ENCODE measurements at regions not wholly inside any gene's neighbourhood (a gene's known extent, or its start where the extent isn't known, plus 50 kb on each side); places are given as distances from the start of the nearest gene placed in this dataset.

- no peaks in the 10 kb centered on the region for H3K9me3 ChIP-seq
These were observed 111.6 kb upstream of the SHB start for GRCh38 chr9:38180656-38181055.

DNA sequence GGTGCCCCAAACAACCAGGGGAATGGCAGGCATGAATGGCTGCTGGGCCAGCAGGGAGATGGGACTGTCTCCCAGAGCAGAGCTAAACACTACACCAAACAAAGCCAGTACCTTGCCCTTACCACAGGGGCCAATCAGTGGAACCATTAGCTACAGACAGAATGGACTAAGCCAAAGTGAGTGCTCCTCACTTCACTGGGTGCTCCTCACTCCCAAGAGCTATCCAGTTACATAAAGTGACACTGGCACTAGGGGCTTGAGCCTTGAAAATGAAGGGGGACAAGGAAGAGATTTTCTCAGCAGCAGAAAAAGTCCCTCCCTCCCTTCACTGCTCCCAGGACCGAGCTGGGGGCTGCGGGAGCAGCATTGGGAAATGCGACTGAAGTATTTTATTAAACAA lies 110.9 kb upstream of the SHB start:
- Histone ChIP-seq H3K4me1 (no peaks in the 10 kb centered on the region), H3K27ac (no peak overlapping the region), H3K9me3 (no peaks in the 10 kb centered on the region), H3K36me3 (ENCODE audit: insufficient read depth in 1 of 2, low read depth in 1 of 2) (no peaks in the 10 kb centered on the region), H3K4me3 (no peak overlapping the region), H3K27me3 (ENCODE audit: insufficient read depth in 3 of 3, low read length in 2 of 3) (no peaks in the 10 kb centered on the region)
- DNase-seq, result no peak
- 93 to 97% (median 96%) methylated on average over 3 of the region's 3 CpGs for WGBS, 3 donors
- intact Hi-C loops (cut with DNase I), result no loop called here
- ATAC-seq, result no peak
- TF ChIP-seq CTCF (IDR thresholded peaks at IDR 0.05), result no peak

More at GRCh38 chr9:38180656-38181055, 111.6 kb upstream of the SHB start:
- H3K27ac ChIP-seq, result no peak overlapping the region
- WGBS, 3 donors, result 83 to 92% (median 90%) methylated on average over 3 of the region's 3 CpGs
- no peak for TF ChIP-seq CTCF (IDR thresholded peaks at IDR 0.05)
- H3K36me3 ChIP-seq (ENCODE audit: insufficient read depth in 1 of 2, low read depth in 1 of 2), result no peaks in the 10 kb centered on the region
- ATAC-seq (no peak), DNase-seq (no peak)
- H3K4me1 ChIP-seq, result no peaks in the 10 kb centered on the region
- H3K27me3 ChIP-seq (ENCODE audit: insufficient read depth in 3 of 3, low read length in 2 of 3), result no peaks in the 10 kb centered on the region
- H3K4me3 ChIP-seq, result no peak overlapping the region
- intact Hi-C loops (cut with DNase I), result no loop called here

DNA sequence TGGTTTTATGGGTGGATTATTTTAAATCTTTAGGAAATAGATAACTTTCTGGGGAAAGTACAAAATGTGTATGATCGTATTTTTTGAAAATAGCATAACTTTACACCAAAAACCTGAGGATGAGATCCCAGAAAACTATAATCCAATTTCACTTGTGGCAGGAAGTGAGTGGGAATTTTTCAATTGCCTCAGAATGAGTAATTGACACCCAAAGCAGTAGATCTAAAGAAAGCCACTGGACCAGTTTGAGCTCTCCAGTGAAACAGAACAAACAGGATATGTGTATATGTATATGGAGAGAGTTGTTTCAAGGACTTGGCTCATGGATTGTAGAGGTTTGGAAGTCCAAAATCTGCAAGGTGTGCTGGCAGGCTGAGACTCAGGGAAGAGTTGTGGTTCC lies 109.2 kb upstream of the SHB start:
- no peaks in the 10 kb centered on the region for H3K36me3 ChIP-seq (ENCODE audit: insufficient read depth in 1 of 2, low read depth in 1 of 2)
- WGBS, 3 donors, result 82 to 91% (median 89%) methylated on average over 1 of the region's 1 CpG
- no peaks in the 10 kb centered on the region for H3K27me3 ChIP-seq (ENCODE audit: insufficient read depth in 3 of 3, low read length in 2 of 3)
- no peak overlapping the region for H3K27ac ChIP-seq
- H3K4me3 ChIP-seq, result no peak overlapping the region
- ATAC-seq (no peak), DNase-seq (no peak)
- no peak for TF ChIP-seq CTCF (IDR thresholded peaks at IDR 0.05)
- intact Hi-C loops (cut with DNase I), result no loop called here
- H3K9me3 ChIP-seq, result no peaks in the 10 kb centered on the region
- no peaks in the 10 kb centered on the region for H3K4me1 ChIP-seq

GRCh38 chr9:38177680-38178079 lies 108.7 kb upstream of the SHB start:
- DNase-seq (no peak), ATAC-seq (no peak)
- no peaks in the 10 kb centered on the region for H3K36me3 ChIP-seq (ENCODE audit: insufficient read depth in 1 of 2, low read depth in 1 of 2)
- TF ChIP-seq CTCF (IDR thresholded peaks at IDR 0.05), result no peak
- no peaks in the 10 kb centered on the region for H3K27me3 ChIP-seq (ENCODE audit: insufficient read depth in 3 of 3, low read length in 2 of 3)
- H3K9me3 ChIP-seq, result no peaks in the 10 kb centered on the region
- WGBS, 3 donors, result 85 to 96% (median 90%) methylated on average over 4 of the region's 4 CpGs
- no peak overlapping the region for H3K4me3 ChIP-seq
- intact Hi-C loops (cut with DNase I), result no loop called here
- no peaks in the 10 kb centered on the region for H3K4me1 ChIP-seq
- H3K27ac ChIP-seq, result no peak overlapping the region

GRCh38 chr9:38176251-38176650 lies 107.2 kb upstream of the SHB start:
- no peak overlapping the region for H3K27ac ChIP-seq
- no peaks in the 10 kb centered on the region for H3K4me1 ChIP-seq
- H3K4me3 ChIP-seq, result no peak overlapping the region
- intact Hi-C loops (cut with DNase I), result no loop called here
- H3K27me3 ChIP-seq (ENCODE audit: insufficient read depth in 3 of 3, low read length in 2 of 3), result no peaks in the 10 kb centered on the region
- H3K9me3 ChIP-seq, result no peaks in the 10 kb centered on the region
- WGBS, 3 donors, result 82 to 91% (median 83%) methylated on average over 1 of the region's 1 CpG
- no peak for DNase-seq
- ATAC-seq, result no peak
- no peak for TF ChIP-seq CTCF (IDR thresholded peaks at IDR 0.05)
- H3K36me3 ChIP-seq (ENCODE audit: insufficient read depth in 1 of 2, low read depth in 1 of 2), result no peaks in the 10 kb centered on the region
